Naive thymus-derived CD4-positive, alpha-beta T cell (primary cell): ENCODE measurements at regions not wholly inside any gene's neighbourhood (a gene's known extent, or its start where the extent isn't known, plus 50 kb on each side); places are given as distances from the start of the nearest gene placed in this dataset.
"Not testable (repeated sequence)": the region's sequence is repeated elsewhere in the genome, so short reads cannot be mapped to it uniquely, and the experiment has no call there.

Experiments used
- ATAC-seq: fragments of 150-1000 bp; cut with Tn5 transposase; 2 replicates; pipeline ENCODE4 v1.10.0; 2021; ENCODE audit warnings: mild to moderate bottlenecking, moderate library complexity
- CTCF ChIA-PET: fragments of 350-600 bp; sonication (Branson Sonifier 250); formaldehyde crosslinking; loops from one replicate; lab custom pipeline; 2021; ENCODE audit warnings: antibody characterized with exemption; lab: Charles Lee
- POLR2A ChIA-PET: fragments of 350-600 bp; sonication (Branson Sonifier 250); formaldehyde crosslinking; loops from one replicate; lab custom pipeline; 2021; ENCODE audit warnings: antibody characterized with exemption, inconsistent platforms; lab: Charles Lee
- DNase-seq, 9 donors: peaks; one replicate each; pipeline versions ENCODE4 v3.0.0 to v3.0.0-alpha.2; 2020 to 2022; ENCODE audit warnings: mixed read lengths in 1 of 9
- H3K27ac ChIP-seq: one replicate; pipeline ENCODE4 v1.7.0; 2013; ENCODE audit warnings: mild to moderate bottlenecking, low read depth, low read length, moderate library complexity
- H3K27me3 ChIP-seq, 2 donors: one replicate each; pipeline ENCODE4 v1.7.0; 2013; ENCODE audit warnings: low read length in 2 of 2, mild to moderate bottlenecking in 2 of 2, moderate library complexity in 2 of 2; ENCODE audit not compliant: control insufficient read depth in 2 of 2, insufficient read depth in 2 of 2
- H3K36me3 ChIP-seq, 3 experiments: 1 replicate in 2 of 3; 2 replicates in 1 of 3; pipeline ENCODE4 v1.7.0; 2013; ENCODE audit warnings: low read length in 3 of 3, mild to moderate bottlenecking in 3 of 3, moderate library complexity in 1 of 3; ENCODE audit not compliant: insufficient read depth in 3 of 3, control insufficient read depth in 2 of 3
- H3K4me1 ChIP-seq, 2 donors: one replicate each; pipeline ENCODE4 v1.7.0; 2013; ENCODE audit warnings: low read length in 2 of 2, mild to moderate bottlenecking in 2 of 2, moderate library complexity in 1 of 2; ENCODE audit not compliant: control insufficient read depth in 2 of 2, insufficient read depth in 2 of 2
- H3K4me3 ChIP-seq: 2 replicates; pipeline ENCODE4 v1.7.0; 2013; ENCODE audit warnings: mild to moderate bottlenecking, low read length
- H3K9me3 ChIP-seq, 3 experiments: 1 replicate in 2 of 3; 2 replicates in 1 of 3; pipeline ENCODE4 v1.7.0; 2013; ENCODE audit warnings: low read length in 3 of 3; ENCODE audit not compliant: control insufficient read depth in 2 of 3
- H3K27ac Mint-ChIP-seq, 9 donors: one replicate each; pipeline ENCODE4 v1.8.0; 2020 to 2022; ENCODE audit warnings: mixed read lengths in 9 of 9, mild to moderate bottlenecking in 8 of 9, moderate library complexity in 5 of 9, inconsistent platforms in 2 of 9
- H3K27me3 Mint-ChIP-seq, 5 donors: one replicate each; pipeline ENCODE4 v1.8.0; 2021 to 2022; ENCODE audit warnings: mixed read lengths in 5 of 5, mild to moderate bottlenecking in 1 of 5
- H3K36me3 Mint-ChIP-seq, 5 donors: one replicate each; pipeline ENCODE4 v1.8.0; 2020 to 2022; ENCODE audit warnings: mixed read lengths in 5 of 5, mild to moderate bottlenecking in 3 of 5, inconsistent platforms in 1 of 5
- H3K4me1 Mint-ChIP-seq, 7 donors: one replicate each; pipeline ENCODE4 v1.8.0; 2020 to 2022; ENCODE audit warnings: mixed read lengths in 7 of 7, mild to moderate bottlenecking in 3 of 7, inconsistent platforms in 1 of 7
- H3K4me3 Mint-ChIP-seq, 10 donors: one replicate each; pipeline ENCODE4 v1.8.0; 2020 to 2022; ENCODE audit warnings: mild to moderate bottlenecking in 10 of 10, mixed read lengths in 10 of 10, moderate library complexity in 6 of 10, inconsistent platforms in 2 of 10
- H3K9me3 Mint-ChIP-seq, 11 donors: one replicate each; pipeline ENCODE4 v1.8.0; 2020 to 2022; ENCODE audit warnings: mixed read lengths in 11 of 11, mild to moderate bottlenecking in 4 of 11, inconsistent platforms in 1 of 11, moderate library complexity in 1 of 11
- intact Hi-C, 2 donors: fragments of 100-400 bp; cut with micrococcal nuclease; formaldehyde crosslinking; loops; one replicate each; pipeline ENCODE4 v1.15.1; 2023

GRCh38 chr9:95391271-95391670 is 73.8 kb upstream of the FANCC start:
- H3K4me1 Mint-ChIP-seq, H3K36me3 ChIP-seq, H3K27ac Mint-ChIP-seq, H3K27me3 ChIP-seq, H3K4me1 ChIP-seq, POLR2A ChIA-PET, H3K9me3 ChIP-seq, DNase-seq, ATAC-seq, intact Hi-C loops, H3K27ac ChIP-seq, H3K4me3 Mint-ChIP-seq, H3K4me3 ChIP-seq: not testable (repeated sequence)
- peaks cover 0 to 13% (median 2%) of the 10 kb centered on the region in 11 donors for H3K9me3 Mint-ChIP-seq
- H3K27me3 Mint-ChIP-seq: peaks cover 0 to 16% (median 8%) of the 10 kb centered on the region in 5 donors
- peaks cover 0 to 11% (median 3%) of the 10 kb centered on the region in 5 donors for H3K36me3 Mint-ChIP-seq
- CTCF ChIA-PET: interaction anchor here (0.6 kb wide), 1 partner anchor 423 kb away, joined by 3 read pairs; no protein-coding TSS in a partner anchor

- Histone ChIP-seq H3K27me3 (no peaks in the 10 kb centered on the region), H3K27ac (no peak overlapping the region), H3K36me3 (no peaks in the 10 kb centered on the region), H3K9me3 (no peaks in the 10 kb centered on the region), H3K4me3 (no peak overlapping the region), H3K4me1 (no peaks in the 10 kb centered on the region)
- ChIA-PET CTCF (no interaction called here), POLR2A (no interaction called here)
- Mint-ChIP-seq H3K4me3 (no peak overlapping the region), H3K36me3 (peaks cover 0 to 3% (median 0%) of the 10 kb centered on the region in 5 donors), H3K4me1 (no peaks in the 10 kb centered on the region), H3K27ac (no peak overlapping the region), H3K27me3 (peaks cover 0 to 17% (median 11%) of the 10 kb centered on the region in 5 donors), H3K9me3 (peaks cover 0 to 1% (median 0%) of the 10 kb centered on the region in 11 donors)
- ATAC-seq: no peak
- intact Hi-C loops: no loop called here
- DNase-seq: no peak
Measured at GRCh38 chr9:95389373-95389772, 71.9 kb upstream of the FANCC start.

- no peaks in the 10 kb centered on the region for H3K36me3 ChIP-seq
- ChIA-PET POLR2A (no interaction called here), CTCF (interaction anchor here (0.5 kb wide), 1 partner anchor 9 kb away, joined by 4 read pairs; no protein-coding TSS in a partner anchor)
- Mint-ChIP-seq H3K9me3 (peaks cover 0 to 1% (median 0%) of the 10 kb centered on the region in 11 donors), H3K4me3 (no peak overlapping the region), H3K27me3 (peaks cover 7 to 25% (median 13%) of the 10 kb centered on the region in 5 donors), H3K36me3 (peaks cover 0 to 3% (median 0%) of the 10 kb centered on the region in 5 donors), H3K4me1 (no peaks in the 10 kb centered on the region), H3K27ac (no peak overlapping the region)
- H3K27me3 ChIP-seq: no peaks in the 10 kb centered on the region
- DNase-seq (no peak), ATAC-seq (no peak)
- no peaks in the 10 kb centered on the region for H3K9me3 ChIP-seq
- H3K4me3 ChIP-seq: no peak overlapping the region
- H3K4me1 ChIP-seq: no peaks in the 10 kb centered on the region
- intact Hi-C loops: no loop called here
- H3K27ac ChIP-seq: no peak overlapping the region
Measured at GRCh38 chr9:95386843-95387242, 69.3 kb upstream of the FANCC start.

- POLR2A ChIA-PET: no interaction called here
- Histone ChIP-seq H3K27me3 (no peaks in the 10 kb centered on the region), H3K36me3 (no peaks in the 10 kb centered on the region), H3K27ac (no peak overlapping the region), H3K4me3 (no peak overlapping the region), H3K4me1 (no peaks in the 10 kb centered on the region), H3K9me3 (no peaks in the 10 kb centered on the region)
- DNase-seq (no peak), ATAC-seq (no peak)
- intact Hi-C loops: no loop called here
- Mint-ChIP-seq H3K27me3 (peaks cover 15 to 35% (median 20%) of the 10 kb centered on the region in 5 donors), H3K4me3 (no peak overlapping the region), H3K27ac (no peak overlapping the region), H3K9me3 (peaks cover 0 to 1% (median 0%) of the 10 kb centered on the region in 11 donors), H3K4me1 (peaks cover 0 to 6% (median 0%) of the 10 kb centered on the region in 7 donors), H3K36me3 (peaks cover 0 to 3% (median 0%) of the 10 kb centered on the region in 5 donors)
- CTCF ChIA-PET: interaction anchor here (0.5 kb wide), 1 partner anchor 1097 kb away, joined by 6 read pairs; no protein-coding TSS in a partner anchor
Measured at GRCh38 chr9:95385521-95385920, 68.0 kb upstream of the FANCC start.

- Mint-ChIP-seq H3K9me3 (peaks cover 0 to 1% (median 0%) of the 10 kb centered on the region in 11 donors), H3K4me3 (no peak overlapping the region), H3K36me3 (no peaks in the 10 kb centered on the region), H3K4me1 (peaks cover 0 to 11% (median 0%) of the 10 kb centered on the region in 7 donors), H3K27ac (no peak overlapping the region), H3K27me3 (peaks cover 15 to 42% (median 24%) of the 10 kb centered on the region in 5 donors)
- Histone ChIP-seq H3K4me3 (no peak overlapping the region), H3K27me3 (no peaks in the 10 kb centered on the region), H3K4me1 (no peaks in the 10 kb centered on the region), H3K27ac (no peak overlapping the region), H3K36me3 (no peaks in the 10 kb centered on the region), H3K9me3 (no peaks in the 10 kb centered on the region)
- CTCF ChIA-PET: no interaction called here
- ATAC-seq (no peak), DNase-seq (no peak)
- POLR2A ChIA-PET: no interaction called here
- intact Hi-C loops: no loop called here
Measured at GRCh38 chr9:95383845-95384244, 66.3 kb upstream of the FANCC start.

GRCh38 chr9:95383185-95383676 is 65.7 kb upstream of the FANCC start:
- Histone ChIP-seq H3K27ac (no peak overlapping the region), H3K27me3 (no peaks in the 10 kb centered on the region), H3K4me3 (no peak overlapping the region), H3K36me3 (no peaks in the 10 kb centered on the region), H3K4me1 (no peaks in the 10 kb centered on the region), H3K9me3 (no peaks in the 10 kb centered on the region)
- no peaks in the 10 kb centered on the region for H3K36me3 Mint-ChIP-seq
- H3K27ac Mint-ChIP-seq: no peak overlapping the region
- POLR2A ChIA-PET: no interaction called here
- intact Hi-C loops: no loop called here
- ATAC-seq: no peak
- H3K4me3 Mint-ChIP-seq: no peak overlapping the region
- CTCF ChIA-PET: interaction anchor here (0.7 kb wide), 1 partner anchor 93 kb away, joined by 3 read pairs; no protein-coding TSS in a partner anchor
- H3K9me3 Mint-ChIP-seq: peaks cover 0 to 1% (median 0%) of the 10 kb centered on the region in 11 donors
- H3K27me3 Mint-ChIP-seq: peaks cover 19 to 44% (median 25%) of the 10 kb centered on the region in 5 donors
- H3K4me1 Mint-ChIP-seq: peaks cover 0 to 11% (median 0%) of the 10 kb centered on the region in 7 donors
- DNase-seq: no peak

GRCh38 chr9:95382433-95382832 is 64.9 kb upstream of the FANCC start:
- Histone ChIP-seq H3K4me3 (no peak overlapping the region), H3K27me3 (no peaks in the 10 kb centered on the region), H3K36me3 (no peaks in the 10 kb centered on the region), H3K9me3 (no peaks in the 10 kb centered on the region), H3K27ac (no peak overlapping the region), H3K4me1 (no peaks in the 10 kb centered on the region)
- intact Hi-C loops: no loop called here
- ChIA-PET CTCF (interaction anchor here (0.7 kb wide), 2 partner anchors 94 to 835 kb away, joined by 3 read pairs; no protein-coding TSS in a partner anchor), POLR2A (interaction anchor here (0.6 kb wide), 1 partner anchor 41 kb away, joined by 3 read pairs; no protein-coding TSS in a partner anchor)
- no peaks in the 10 kb centered on the region for H3K36me3 Mint-ChIP-seq
- H3K27me3 Mint-ChIP-seq: peaks cover 21 to 45% (median 32%) of the 10 kb centered on the region in 5 donors
- DNase-seq (no peak), ATAC-seq (no peak)
- no peak overlapping the region for H3K27ac Mint-ChIP-seq
- peaks cover 0 to 11% (median 0%) of the 10 kb centered on the region in 7 donors for H3K4me1 Mint-ChIP-seq
- H3K9me3 Mint-ChIP-seq: peaks cover 0 to 1% (median 0%) of the 10 kb centered on the region in 11 donors
- H3K4me3 Mint-ChIP-seq: no peak overlapping the region
